ENCODE measurements at regions not wholly inside any gene's neighbourhood (a gene's known extent, or its start where the extent isn't known, plus 50 kb on each side); places are given as distances from the start of the nearest gene placed in this dataset.

DNA sequence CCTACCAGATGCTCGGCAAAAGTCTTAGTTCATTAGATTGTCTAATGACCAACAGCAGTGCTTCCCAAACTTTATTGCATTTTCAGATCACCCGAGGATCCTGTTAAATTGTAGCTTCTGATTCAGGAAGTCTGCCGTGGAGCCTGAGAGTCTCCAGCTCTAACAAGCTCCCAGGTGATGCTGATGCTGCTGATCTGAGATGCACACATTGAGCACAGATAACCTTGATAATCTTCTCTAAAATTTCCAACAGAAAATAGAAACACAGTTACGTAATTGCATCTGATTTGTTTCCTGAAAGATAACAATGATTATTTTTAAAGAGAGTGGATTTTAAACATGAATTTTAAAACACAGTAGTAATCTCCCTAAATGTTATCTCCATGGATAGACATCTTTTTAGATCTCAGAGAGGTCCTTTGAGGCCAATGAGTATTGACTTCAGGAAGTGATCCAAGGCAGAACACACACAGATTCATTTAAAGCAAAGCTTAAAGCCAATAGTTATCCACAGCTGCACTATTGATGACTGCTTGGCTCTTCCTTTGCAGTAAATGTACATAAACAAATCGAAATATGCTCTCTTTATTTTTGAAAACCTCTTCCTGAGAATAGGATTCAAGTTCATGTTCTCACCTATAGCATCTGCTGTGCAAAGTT is 122.8 kb upstream of the TNPO1 start:
- H3K27ac ChIP-seq: no peak overlapping the region

DNA sequence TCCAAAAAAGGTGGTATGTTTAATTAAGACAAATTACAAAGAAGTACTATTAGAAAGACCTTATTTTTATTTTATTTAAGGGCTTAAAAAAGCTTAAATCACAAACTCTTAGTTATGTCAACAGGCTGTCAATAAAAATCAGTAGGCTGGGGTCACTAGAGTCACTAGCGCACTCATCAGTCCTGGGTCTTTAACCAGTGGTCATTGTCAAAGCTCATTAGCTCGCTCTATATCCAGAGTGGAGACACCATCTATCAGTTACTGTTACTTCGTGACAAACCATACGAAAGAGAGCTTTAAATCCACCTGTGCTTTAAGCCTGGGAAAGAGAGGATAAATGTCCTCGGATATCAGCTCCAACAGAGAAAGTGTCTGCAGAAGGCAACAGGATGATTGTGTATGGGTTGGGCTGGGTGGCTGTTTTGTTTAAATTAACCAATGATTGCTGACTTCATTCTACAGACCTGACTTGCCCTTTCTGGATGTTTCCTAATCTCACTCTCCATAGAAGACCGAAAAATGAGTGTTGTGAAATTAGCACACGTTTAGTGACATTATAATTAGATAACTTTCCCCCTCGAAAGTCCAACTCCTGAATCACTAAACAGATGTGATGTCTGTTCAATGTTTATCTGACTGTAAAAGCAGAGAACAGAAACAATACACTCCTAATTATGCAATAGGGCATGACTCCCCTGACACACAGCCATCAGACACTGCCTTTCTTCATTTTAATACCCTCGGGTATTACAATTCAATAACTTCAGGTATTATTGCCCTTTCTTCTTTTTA is 123.6 kb upstream of the TNPO1 start:
- no peak for DNase-seq (ENCODE audit: low spot score)
- H3K27ac ChIP-seq: no peak overlapping the region
- TF ChIP-seq, protein P1, sequence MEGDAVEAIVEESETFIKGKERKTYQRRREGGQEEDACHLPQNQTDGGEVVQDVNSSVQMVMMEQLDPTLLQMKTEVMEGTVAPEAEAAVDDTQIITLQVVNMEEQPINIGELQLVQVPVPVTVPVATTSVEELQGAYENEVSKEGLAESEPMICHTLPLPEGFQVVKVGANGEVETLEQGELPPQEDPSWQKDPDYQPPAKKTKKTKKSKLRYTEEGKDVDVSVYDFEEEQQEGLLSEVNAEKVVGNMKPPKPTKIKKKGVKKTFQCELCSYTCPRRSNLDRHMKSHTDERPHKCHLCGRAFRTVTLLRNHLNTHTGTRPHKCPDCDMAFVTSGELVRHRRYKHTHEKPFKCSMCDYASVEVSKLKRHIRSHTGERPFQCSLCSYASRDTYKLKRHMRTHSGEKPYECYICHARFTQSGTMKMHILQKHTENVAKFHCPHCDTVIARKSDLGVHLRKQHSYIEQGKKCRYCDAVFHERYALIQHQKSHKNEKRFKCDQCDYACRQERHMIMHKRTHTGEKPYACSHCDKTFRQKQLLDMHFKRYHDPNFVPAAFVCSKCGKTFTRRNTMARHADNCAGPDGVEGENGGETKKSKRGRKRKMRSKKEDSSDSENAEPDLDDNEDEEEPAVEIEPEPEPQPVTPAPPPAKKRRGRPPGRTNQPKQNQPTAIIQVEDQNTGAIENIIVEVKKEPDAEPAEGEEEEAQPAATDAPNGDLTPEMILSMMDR (IDR thresholded peaks at IDR 0.05): no peak
- no peak overlapping the region for H3K4me3 ChIP-seq

More for the DNA sequence above, 122.8 kb upstream of the TNPO1 start:
- DNase-seq (ENCODE audit: low spot score): no peak
- TF ChIP-seq, protein P1 (IDR thresholded peaks at IDR 0.05): no peak
- no peak overlapping the region for H3K4me3 ChIP-seq

DNA sequence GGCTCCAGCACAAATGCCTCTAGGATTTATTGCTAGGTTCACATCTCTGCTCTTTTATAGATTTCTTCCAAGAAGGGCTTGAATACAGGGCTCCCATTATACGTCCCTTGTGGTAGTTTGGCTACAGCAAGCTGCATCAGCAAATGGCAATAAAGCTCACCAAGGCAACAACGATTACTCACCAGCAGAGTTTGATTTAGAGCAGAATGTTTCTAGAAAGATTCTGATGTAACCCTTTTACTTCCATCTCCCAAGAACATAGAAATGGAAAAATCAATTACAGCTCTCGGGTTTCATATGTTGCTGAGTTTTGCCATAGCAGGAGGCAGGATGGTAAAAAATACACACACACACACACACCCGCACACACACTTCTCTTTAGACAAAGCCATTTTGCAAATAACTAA is 124.2 kb upstream of the TNPO1 start:
- TF ChIP-seq, protein P1 (IDR thresholded peaks at IDR 0.05): no peak
- H3K4me3 ChIP-seq: no peak overlapping the region
- no peak for DNase-seq (ENCODE audit: low spot score)
- H3K27ac ChIP-seq: no peak overlapping the region

DNA sequence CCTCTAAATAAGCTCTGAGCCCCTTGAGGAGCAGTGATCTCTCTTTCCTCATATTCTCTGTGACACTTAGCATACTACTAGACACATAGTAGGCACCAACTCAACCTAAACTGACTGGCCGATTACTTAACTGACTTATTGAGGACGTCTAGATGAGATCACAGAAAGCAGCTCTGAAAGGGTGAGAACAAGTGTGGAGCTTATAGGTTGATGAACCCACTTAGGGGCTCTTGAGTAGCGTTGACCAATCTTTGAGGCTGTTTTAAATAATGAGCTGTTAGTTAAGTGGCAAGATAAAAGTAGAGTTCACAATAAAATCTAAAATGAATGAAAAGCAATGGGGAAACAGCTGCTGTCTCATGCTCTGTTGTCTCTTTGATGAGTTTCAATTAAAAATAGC is 124.7 kb upstream of the TNPO1 start:
- no peak overlapping the region for H3K27ac ChIP-seq
- no peak overlapping the region for H3K4me3 ChIP-seq
- no peak for DNase-seq (ENCODE audit: low spot score)
- TF ChIP-seq, protein P1 (IDR thresholded peaks at IDR 0.05): no peak

DNA sequence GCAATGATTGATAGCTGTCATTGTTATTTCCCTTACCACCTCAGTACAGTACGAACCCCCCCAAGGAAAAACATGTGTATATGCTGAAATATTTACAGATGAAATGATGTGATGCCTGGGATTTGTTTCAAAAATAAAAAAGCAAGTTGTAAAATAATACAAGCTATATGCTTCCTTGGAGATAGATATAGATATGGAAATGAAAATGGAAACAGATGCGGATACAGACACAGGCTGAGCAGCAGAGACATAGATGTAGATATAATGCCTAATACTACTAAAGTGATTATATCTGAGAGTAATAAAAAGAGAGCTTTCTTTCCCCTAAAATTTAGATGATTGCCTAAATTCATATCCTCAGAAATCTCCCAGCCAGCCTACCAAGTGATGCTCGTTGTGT is 127.5 kb upstream of the TNPO1 start:
- TF ChIP-seq, protein P1 (IDR thresholded peaks at IDR 0.05): no peak
- Histone ChIP-seq H3K4me3 (no peak overlapping the region), H3K27ac (no peak overlapping the region)
- DNase-seq (ENCODE audit: low spot score): no peak

DNA sequence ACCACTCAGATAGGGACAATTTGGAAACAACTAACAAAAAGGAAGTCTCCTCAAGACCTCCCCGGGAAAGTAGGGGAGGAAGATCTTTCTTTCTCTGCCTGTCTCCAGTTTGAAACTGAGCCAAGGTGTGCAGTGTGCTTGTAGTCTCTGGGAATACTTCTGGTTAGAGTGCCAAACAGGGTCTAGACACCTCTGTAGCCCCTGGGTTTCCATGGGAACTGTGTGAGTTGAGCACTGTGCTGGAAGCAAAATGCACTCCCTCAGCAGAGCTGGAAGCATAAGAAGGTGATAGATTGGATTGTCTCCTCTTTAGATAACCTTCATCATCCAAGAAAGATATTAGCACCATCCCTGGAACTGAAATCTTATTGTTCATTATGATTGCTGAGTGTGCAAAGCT is 129.2 kb upstream of the TNPO1 start:
- Histone ChIP-seq H3K4me3 (no peak overlapping the region), H3K27ac (no peak overlapping the region)
- TF ChIP-seq, protein P1 (IDR thresholded peaks at IDR 0.05): no peak
- no peak for DNase-seq (ENCODE audit: low spot score)

DNA sequence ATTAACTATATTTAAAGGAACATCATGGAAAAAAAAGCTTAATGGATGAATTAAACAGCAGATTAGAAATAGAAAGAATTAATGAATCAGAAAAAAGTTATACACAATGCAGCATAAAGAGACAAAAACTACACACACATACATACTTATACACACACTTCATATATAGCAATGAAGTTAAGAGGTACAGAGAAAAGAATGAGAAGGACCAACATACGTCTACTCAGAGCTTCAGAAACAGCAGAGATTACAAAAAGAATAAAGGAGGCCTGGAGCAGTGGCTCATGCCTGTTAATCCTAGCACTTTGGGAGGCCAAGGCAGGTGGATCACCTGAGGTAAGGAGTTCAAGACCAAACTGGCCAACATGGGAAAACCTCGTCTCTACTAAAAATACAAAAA is 133.9 kb upstream of the TNPO1 start:
- Histone ChIP-seq H3K4me3 (no peak overlapping the region), H3K27ac (no peak overlapping the region)
- no peak for DNase-seq (ENCODE audit: low spot score)
- TF ChIP-seq, protein P1 (IDR thresholded peaks at IDR 0.05): no peak
